Activated CD4-positive, CD25-positive, alpha-beta regulatory T cell treated with anti-CD3 and anti-CD28 coated beads, Interleukin-2, amount 50 U/mL, for 16 hours (primary cell): ENCODE measurements at regions not wholly inside any gene's neighbourhood (a gene's known extent, or its start where the extent isn't known, plus 50 kb on each side); places are given as distances from the start of the nearest gene placed in this dataset.

Experiments used
- DNase-seq: peaks from one replicate; pipeline ENCODE4 v3.0.0-alpha.2; 2020; ENCODE audit warnings: low read depth, low spot score

GRCh38 chr3:106213954-106214353, 345.1 kb upstream of the CBLB start:
- no peak for DNase-seq

GRCh38 chr3:106214641-106215040, 345.8 kb upstream of the CBLB start:
- no peak for DNase-seq

- no peak for DNase-seq
These were observed 346.2 kb upstream of the CBLB start for GRCh38 chr3:106215047-106215446.

- DNase-seq = no peak
These were observed 348.9 kb upstream of the CBLB start for GRCh38 chr3:106217745-106218144.

GRCh38 chr3:106227068-106227467, 358.3 kb upstream of the CBLB start:
- no peak for DNase-seq

GRCh38 chr3:106228271-106228670, 359.5 kb upstream of the CBLB start:
- no peak for DNase-seq

- DNase-seq = no peak
These were observed 360.9 kb upstream of the CBLB start for GRCh38 chr3:106229495-106230278.

GRCh38 chr3:106231086-106231485, 362.3 kb upstream of the CBLB start:
- DNase-seq = no peak

- no peak for DNase-seq
These were observed 364.1 kb upstream of the CBLB start for GRCh38 chr3:106232956-106233355.

GRCh38 chr3:106239195-106239697, 370.4 kb upstream of the CBLB start:
- DNase-seq = no peak

GRCh38 chr3:106241593-106241992, 372.8 kb upstream of the CBLB start:
- DNase-seq = no peak

- no peak for DNase-seq
These were observed 374.0 kb upstream of the CBLB start for GRCh38 chr3:106242781-106243180.

- no peak for DNase-seq
These were observed 376.6 kb upstream of the CBLB start for GRCh38 chr3:106245400-106245799.

GRCh38 chr3:106247902-106248684, 379.3 kb upstream of the CBLB start:
- no peak for DNase-seq

GRCh38 chr3:106249159-106249558, 380.3 kb upstream of the CBLB start:
- DNase-seq = no peak

- DNase-seq = no peak
These were observed 381.2 kb upstream of the CBLB start for GRCh38 chr3:106249981-106250380.

GRCh38 chr3:106251160-106251892, 382.5 kb upstream of the CBLB start:
- no peak for DNase-seq

GRCh38 chr3:106255870-106256248, 387.0 kb upstream of the CBLB start:
- no peak for DNase-seq

- no peak for DNase-seq
These were observed 387.6 kb upstream of the CBLB start for GRCh38 chr3:106256249-106256957.

- no peak for DNase-seq
These were observed 388.4 kb upstream of the CBLB start for GRCh38 chr3:106257172-106257571.

- DNase-seq = no peak
These were observed 392.6 kb upstream of the CBLB start for GRCh38 chr3:106261396-106261795.
